OCI-M1 (cell line): ENCODE measurements at regions not wholly inside any gene's neighbourhood (a gene's known extent, or its start where the extent isn't known, plus 50 kb on each side); places are given as distances from the start of the nearest gene placed in this dataset.

ENCODE experiments used
- DNase-seq: peaks from one replicate; lab custom pipeline; 2025; lab: John Stamatoyannopoulos, UW

DNA sequence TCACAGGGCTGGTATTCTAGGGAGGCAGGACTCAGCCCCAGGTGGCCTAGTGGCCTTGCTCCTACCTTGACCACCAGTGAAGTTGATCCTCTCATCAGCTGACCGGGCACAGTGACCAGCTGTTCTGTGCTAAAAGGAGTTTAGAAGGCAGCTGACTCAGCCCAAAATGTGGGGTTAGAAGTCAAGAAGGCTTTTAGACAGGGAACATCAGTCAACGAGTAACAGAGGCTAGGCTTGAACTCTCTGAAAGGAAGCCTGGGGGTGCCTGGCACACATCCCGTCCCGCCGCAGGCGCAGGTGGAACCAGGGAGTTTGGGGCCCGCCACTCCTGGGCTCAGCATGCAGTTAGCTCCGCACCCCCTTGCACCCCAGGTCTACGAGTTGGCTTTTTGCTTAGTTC lies 114.9 kb upstream of the SLC45A1 start:
- no peak for DNase-seq

DNA sequence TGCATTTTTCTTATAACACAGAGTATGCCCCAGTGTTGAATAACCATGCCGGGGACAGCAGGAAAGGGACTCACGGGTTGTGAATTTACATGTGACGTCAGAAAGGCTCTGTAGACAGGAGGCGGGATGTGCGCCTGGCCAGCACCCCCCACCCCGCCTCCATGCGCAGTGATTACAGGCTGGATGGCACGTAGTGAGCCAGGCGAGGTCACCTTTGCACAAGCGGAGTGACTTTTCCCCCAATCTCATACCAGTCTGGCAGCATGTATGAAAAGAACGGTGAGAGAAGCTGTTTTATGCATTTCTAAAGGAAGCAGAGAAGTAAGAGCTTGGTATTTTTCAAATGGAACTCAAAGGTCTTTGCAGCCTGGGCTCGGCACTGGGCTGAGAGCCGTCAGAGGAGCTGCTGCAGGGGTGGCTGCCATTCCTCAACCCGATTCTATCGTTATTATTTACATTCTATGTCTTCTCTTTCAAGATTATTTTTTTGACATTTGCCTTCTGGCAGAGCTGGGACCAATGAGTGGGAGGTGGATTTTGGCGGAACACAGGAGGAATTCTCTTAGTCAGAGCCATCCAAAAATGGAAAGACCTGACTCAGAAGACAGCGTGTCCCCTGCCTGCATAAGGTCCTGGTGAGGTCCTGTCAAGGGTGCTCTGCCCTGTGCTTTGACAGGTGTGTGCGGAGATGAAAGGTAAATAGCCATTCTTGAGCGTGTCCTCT lies 115.6 kb upstream of the SLC45A1 start:
- DNase-seq: no peak

GRCh38 chr1:8201331-8201861 lies 116.5 kb upstream of the SLC45A1 start:
- DNase-seq: no peak

DNA sequence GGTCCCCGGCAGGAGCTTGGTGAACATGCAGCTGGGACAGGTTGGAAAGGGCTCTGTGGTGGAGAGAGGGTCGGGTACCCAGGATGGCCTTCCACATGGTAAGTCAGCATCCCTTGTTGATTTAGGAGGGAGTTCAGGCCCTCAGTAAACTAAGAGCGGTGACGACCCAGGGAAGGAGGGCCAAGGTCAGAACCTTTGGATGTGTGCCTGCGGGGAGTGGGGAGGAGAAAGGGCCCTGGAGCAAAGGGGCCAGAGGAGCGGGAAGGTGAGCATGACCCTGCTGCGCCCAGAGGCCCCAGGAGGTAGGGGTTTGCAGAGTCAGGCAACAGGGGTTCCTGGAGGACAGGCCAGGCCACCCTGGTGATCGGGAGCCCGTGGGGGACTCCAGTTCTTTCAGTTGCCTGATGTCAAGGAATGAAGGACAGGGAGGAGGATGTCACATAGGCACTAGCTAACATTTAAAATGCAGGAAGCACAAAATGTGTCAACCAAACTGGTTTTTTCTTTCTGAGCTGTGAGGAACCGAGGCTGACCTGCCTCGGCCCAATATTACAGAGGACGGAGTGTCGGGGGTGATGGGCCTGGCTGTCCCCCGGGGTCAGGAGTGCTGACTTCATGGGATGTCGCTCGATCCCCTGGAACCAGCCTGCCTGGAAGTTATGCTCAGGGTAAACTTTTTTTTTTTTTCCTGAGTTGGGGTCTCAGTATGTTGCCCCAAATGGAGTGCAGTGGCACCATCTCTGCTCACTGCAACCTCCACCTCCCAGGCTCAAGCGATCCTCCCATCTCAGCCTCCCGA lies 117.4 kb upstream of the SLC45A1 start:
- no peak for DNase-seq

DNA sequence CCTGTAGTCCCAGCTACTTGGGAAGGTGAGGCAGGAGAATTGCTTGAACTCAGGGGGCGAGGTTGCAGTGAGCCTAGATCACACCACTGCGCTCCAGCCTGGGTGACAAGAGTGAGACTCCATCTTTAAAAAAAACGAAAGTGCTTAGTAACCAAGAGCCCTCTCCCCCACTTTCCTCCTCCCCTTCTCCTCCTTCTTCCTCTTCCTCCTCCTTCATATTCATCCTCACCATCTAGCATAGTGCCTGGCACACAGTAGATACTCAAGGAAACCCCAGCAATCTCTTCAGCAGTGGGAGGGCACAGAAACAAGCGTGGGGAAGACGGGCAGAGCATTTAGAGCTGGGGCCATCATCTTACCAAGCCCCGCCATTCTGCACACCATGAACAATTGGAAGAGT lies 119.4 kb upstream of the SLC45A1 start:
- no peak for DNase-seq

- DNase-seq: peak; percentile 81
Observed at GRCh38 chr1:8197493-8198282, 120.2 kb upstream of the SLC45A1 start.

- peak; percentile 8 for DNase-seq
Observed at GRCh38 chr1:8194481-8195227, 123.3 kb upstream of the SLC45A1 start.

DNA sequence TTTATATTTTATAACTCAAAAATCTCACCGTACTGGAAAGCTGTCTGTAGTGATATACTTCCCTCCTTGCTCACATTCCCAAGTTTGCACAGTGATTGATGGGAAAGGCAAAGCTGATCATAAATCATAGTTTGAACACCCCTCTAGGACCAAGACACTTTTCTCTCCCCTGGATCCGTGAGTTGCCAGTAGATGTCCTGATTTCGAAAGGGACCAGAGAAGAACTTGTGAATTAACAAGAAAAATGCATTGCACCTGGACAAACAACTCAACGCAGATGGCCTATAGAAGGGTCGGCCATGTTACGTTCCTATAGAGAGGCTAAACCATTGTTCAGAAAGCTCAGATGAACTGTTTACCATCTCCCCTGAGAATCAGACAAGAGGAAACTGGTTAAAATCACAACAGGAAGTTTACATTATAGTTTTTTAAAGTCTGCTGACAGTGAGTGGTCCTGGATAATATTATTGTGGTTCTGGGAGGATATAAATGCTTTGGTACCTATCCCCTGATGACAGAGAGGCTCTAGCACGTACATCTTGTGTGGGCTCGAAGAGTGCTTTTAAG lies 124.0 kb upstream of the SLC45A1 start:
- no peak for DNase-seq

- no peak for DNase-seq
Observed at GRCh38 chr1:8191474-8191873, 126.4 kb upstream of the SLC45A1 start.

GRCh38 chr1:8189931-8190483 lies 127.9 kb upstream of the SLC45A1 start:
- DNase-seq: no peak

DNA sequence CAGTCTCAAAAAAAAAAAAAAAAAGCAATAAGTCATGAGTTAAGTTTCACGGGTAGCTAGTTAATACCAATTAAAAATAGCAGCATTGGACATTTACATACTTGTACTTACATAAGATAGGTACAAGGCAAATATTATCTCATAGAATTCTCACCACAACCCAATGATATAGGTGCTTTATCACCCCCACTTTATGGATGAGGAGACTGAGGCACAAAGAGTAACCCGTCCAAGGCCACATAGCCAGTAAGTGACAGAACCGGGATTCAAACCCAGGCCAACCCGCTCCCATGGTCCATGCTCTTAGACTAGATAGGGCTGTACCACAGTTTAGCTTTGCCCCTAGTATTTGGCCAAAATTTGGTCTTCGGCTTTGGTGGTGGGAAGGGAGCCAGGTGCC lies 132.5 kb upstream of the SLC45A1 start:
- DNase-seq: no peak

DNA sequence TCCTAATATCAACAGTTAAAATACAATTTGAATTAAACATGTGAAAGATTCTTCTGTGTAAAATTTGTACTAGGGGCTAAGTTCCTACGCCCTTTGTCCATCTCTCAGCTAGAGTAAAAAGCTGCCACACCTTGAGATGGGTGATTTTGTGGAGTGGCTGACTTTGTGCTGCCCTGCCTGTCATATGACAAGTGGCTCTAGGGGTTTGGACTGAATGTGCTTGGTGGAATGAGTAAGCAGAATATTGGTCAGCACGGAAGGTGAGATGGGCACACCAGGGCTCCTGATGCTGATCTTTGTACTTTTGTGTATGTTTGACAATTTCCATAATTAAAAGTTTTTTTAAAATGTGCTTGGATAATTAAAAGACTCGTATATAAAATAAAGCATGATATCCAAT lies 133.6 kb upstream of the SLC45A1 start:
- no peak for DNase-seq

GRCh38 chr1:8182034-8182761 lies 135.7 kb upstream of the SLC45A1 start:
- no peak for DNase-seq

- DNase-seq: no peak
Observed at GRCh38 chr1:8179132-8179793, 138.7 kb upstream of the SLC45A1 start.

GRCh38 chr1:8176279-8176678 lies 141.6 kb upstream of the SLC45A1 start:
- DNase-seq: no peak

DNA sequence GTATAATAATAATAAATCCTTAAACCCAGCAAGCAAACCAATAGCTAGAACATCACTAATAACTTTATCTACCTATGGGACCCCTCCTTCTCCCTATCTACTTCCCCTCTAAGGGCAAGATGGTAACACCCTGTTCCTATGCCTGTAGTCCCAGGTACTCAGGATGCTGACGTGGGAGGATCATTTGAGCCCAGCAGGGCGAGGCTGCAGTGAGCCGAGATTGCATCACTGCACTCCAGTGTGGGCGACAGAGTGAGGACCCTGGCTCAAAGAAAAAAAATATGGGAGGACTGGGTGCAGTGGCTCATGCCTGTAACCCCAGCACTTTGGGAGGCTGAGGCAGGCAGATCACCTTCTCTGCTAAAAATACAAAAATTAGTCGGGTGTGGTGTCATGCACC lies 143.1 kb upstream of the SLC45A1 start:
- no peak for DNase-seq

- DNase-seq: no peak
Observed at GRCh38 chr1:8171751-8172464, 145.8 kb upstream of the ERRFI1 start.

DNA sequence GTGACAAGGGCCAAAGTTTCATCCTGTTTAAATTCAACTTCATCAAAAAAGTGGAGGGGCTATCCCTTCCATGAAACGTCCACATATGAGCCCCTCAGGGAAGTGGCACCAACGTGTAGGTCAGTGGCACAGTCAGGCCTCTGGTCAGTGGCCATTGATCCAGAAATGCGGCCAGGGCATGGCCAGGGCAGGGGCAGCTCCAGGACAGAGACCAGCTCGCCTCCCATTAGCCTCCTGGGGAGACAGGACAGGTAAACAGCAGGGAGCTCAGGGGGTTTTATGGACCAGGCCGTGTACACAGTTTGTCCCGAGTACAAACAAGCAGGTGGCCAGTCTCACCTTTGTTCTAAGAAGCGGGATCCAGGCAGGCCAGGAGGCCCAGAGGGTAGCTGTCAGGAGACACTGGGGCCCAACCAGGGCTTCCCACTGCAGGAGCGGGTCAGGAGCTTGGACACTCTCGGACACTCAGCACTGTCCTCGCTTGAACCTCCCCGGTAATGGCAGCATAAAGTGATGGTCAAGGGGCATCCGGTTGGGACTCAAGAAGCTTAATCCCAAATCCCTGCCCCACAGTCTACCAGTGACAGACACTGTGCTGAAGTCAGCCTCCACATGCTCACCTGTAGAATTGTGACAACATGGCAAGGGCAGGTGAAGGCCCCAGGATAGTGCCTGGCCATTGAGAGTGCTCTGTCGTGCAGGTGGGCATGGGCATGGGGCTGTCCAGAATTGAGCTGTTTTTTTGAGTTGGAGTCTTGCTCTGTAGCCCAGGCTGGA lies 144.1 kb upstream of the ERRFI1 start:
- no peak for DNase-seq
